ENCODE measurements at regions not wholly inside any gene's neighbourhood (a gene's known extent, or its start where the extent isn't known, plus 50 kb on each side); places are given as distances from the start of the nearest gene placed in this dataset.

GRCh38 chr17:34773036-34773435 is 188.2 kb downstream of the CCT6B start:
- Mint-ChIP-seq H3K27me3 (ENCODE audit: low read depth) (no peaks in the 10 kb centered on the region), H3K4me1 (ENCODE audit: low read depth) (no peaks in the 10 kb centered on the region), H3K4me3 (ENCODE audit: unreplicated experiment) (no peak overlapping the region), H3K9me3 (ENCODE audit: low read depth) (no peaks in the 10 kb centered on the region), H3K36me3 (ENCODE audit: low read depth) (no peaks in the 10 kb centered on the region), H3K27ac (ENCODE audit: unreplicated experiment) (no peak overlapping the region)
- no peak for DNase-seq (ENCODE audit: low spot score)
- TF ChIP-seq, protein P1, sequence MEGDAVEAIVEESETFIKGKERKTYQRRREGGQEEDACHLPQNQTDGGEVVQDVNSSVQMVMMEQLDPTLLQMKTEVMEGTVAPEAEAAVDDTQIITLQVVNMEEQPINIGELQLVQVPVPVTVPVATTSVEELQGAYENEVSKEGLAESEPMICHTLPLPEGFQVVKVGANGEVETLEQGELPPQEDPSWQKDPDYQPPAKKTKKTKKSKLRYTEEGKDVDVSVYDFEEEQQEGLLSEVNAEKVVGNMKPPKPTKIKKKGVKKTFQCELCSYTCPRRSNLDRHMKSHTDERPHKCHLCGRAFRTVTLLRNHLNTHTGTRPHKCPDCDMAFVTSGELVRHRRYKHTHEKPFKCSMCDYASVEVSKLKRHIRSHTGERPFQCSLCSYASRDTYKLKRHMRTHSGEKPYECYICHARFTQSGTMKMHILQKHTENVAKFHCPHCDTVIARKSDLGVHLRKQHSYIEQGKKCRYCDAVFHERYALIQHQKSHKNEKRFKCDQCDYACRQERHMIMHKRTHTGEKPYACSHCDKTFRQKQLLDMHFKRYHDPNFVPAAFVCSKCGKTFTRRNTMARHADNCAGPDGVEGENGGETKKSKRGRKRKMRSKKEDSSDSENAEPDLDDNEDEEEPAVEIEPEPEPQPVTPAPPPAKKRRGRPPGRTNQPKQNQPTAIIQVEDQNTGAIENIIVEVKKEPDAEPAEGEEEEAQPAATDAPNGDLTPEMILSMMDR (IDR thresholded peaks at IDR 0.05) = no peak

DNA sequence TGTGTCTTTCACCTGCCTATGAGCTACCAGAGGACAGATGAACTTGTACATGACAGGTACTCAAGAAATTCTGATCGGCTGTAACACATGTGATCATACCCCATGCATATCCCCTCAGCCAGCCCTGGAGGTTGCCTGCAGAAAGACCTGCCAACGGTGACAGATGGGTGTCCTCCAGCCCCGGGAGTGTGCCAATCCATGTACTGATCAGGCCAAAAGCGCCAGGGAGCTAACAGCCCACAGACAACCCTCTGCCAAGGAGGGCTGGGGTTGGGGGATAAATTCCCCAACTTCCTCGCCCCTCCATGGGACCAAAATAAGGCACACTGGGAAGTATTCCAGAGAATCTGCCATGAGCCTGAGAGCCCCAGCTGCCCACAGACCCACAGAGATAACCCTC is 189.4 kb downstream of the CCT6B start:
- Mint-ChIP-seq H3K27me3 (ENCODE audit: low read depth) (no peaks in the 10 kb centered on the region), H3K36me3 (ENCODE audit: low read depth) (no peaks in the 10 kb centered on the region), H3K27ac (ENCODE audit: unreplicated experiment) (no peak overlapping the region), H3K9me3 (ENCODE audit: low read depth) (no peaks in the 10 kb centered on the region), H3K4me3 (ENCODE audit: unreplicated experiment) (no peak overlapping the region), H3K4me1 (ENCODE audit: low read depth) (no peaks in the 10 kb centered on the region)
- TF ChIP-seq, protein P1 (IDR thresholded peaks at IDR 0.05) = no peak
- no peak for DNase-seq (ENCODE audit: low spot score)

DNA sequence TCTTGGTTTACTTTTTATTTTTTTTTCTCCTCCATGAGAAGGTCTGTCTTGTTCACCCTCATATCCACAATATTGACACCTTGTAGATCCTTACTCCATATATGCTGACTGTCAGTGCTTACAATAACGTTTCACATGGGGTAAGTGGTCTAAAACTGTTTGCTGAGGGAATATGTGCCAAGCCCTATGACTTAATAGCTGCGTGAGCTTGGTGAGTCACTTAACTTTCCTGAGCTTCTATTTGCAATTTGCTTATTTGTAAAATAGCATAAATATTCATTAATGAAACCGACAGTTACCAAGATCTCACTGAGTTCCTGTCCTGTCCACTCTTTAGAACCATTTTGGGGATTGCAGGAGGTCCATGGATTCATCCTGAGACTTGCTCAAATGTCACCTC is 190.7 kb downstream of the CCT6B start:
- H3K4me3 Mint-ChIP-seq (ENCODE audit: unreplicated experiment) = no peak overlapping the region
- H3K36me3 Mint-ChIP-seq (ENCODE audit: low read depth) = no peaks in the 10 kb centered on the region
- DNase-seq (ENCODE audit: low spot score) = no peak
- no peak overlapping the region for H3K27ac Mint-ChIP-seq (ENCODE audit: unreplicated experiment)
- no peaks in the 10 kb centered on the region for H3K9me3 Mint-ChIP-seq (ENCODE audit: low read depth)
- TF ChIP-seq, protein P1 (IDR thresholded peaks at IDR 0.05) = no peak
- H3K4me1 Mint-ChIP-seq (ENCODE audit: low read depth) = no peaks in the 10 kb centered on the region
- H3K27me3 Mint-ChIP-seq (ENCODE audit: low read depth) = no peaks in the 10 kb centered on the region

GRCh38 chr17:34769899-34770298 is 190.5 kb downstream of the TMEM132E start:
- no peaks in the 10 kb centered on the region for H3K27me3 Mint-ChIP-seq (ENCODE audit: low read depth)
- no peak overlapping the region for H3K27ac Mint-ChIP-seq (ENCODE audit: unreplicated experiment)

DNA sequence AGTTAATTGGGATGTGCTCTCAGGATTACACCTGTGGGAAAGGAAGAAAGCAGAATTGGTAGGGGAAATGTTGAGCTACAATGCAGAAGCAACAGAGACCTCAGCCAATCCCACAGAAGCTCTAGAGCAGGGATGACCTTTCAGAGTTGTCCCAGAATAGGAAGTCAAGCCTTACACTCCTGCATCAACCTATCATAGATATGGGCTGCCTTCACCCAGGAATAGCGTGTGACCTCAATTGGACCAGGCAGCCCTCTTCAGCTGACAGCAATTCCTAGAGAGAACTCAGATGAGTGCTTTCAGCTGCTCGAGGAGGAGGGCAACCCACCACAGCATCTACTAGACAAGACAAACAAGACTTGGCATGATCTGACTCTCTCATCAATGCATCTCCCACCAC is 189.7 kb downstream of the TMEM132E start:
- no peaks in the 10 kb centered on the region for H3K9me3 Mint-ChIP-seq (ENCODE audit: low read depth)
- no peak overlapping the region for H3K4me3 Mint-ChIP-seq (ENCODE audit: unreplicated experiment)
- no peak for DNase-seq (ENCODE audit: low spot score)
- TF ChIP-seq, protein P1 (IDR thresholded peaks at IDR 0.05) = no peak
- H3K4me1 Mint-ChIP-seq (ENCODE audit: low read depth) = no peaks in the 10 kb centered on the region
- no peaks in the 10 kb centered on the region for H3K36me3 Mint-ChIP-seq (ENCODE audit: low read depth)
- peaks cover 2% of the 10 kb centered on the region for H3K27me3 Mint-ChIP-seq (ENCODE audit: low read depth)
- no peak overlapping the region for H3K27ac Mint-ChIP-seq (ENCODE audit: unreplicated experiment)

More at GRCh38 chr17:34769899-34770298, 190.5 kb downstream of the TMEM132E start:
- no peaks in the 10 kb centered on the region for H3K36me3 Mint-ChIP-seq (ENCODE audit: low read depth)
- DNase-seq (ENCODE audit: low spot score) = no peak
- H3K4me1 Mint-ChIP-seq (ENCODE audit: low read depth) = no peaks in the 10 kb centered on the region
- H3K9me3 Mint-ChIP-seq (ENCODE audit: low read depth) = no peaks in the 10 kb centered on the region
- TF ChIP-seq, protein P1 (IDR thresholded peaks at IDR 0.05) = no peak
- no peak overlapping the region for H3K4me3 Mint-ChIP-seq (ENCODE audit: unreplicated experiment)
